Hepatocyte (in vitro differentiated cells): ENCODE measurements at regions not wholly inside any gene's neighbourhood (a gene's known extent, or its start where the extent isn't known, plus 50 kb on each side); places are given as distances from the start of the nearest gene placed in this dataset.

Source experiments
- CTCF ChIP-seq: fragments of 200-600 bp; sonication (generic); IDR thresholded peaks from 2 replicates; pipeline ENCODE4 v1.5.1; 2016; ENCODE audit warnings: antibody characterized with exemption, mild to moderate bottlenecking; ENCODE audit not compliant: poor library complexity
- EZH2 ChIP-seq: fragments of 200-600 bp; sonication (generic); IDR thresholded peaks from 2 replicates; pipeline ENCODE4 v1.6.1; 2016; ENCODE audit warnings: antibody characterized with exemption, mild to moderate bottlenecking, borderline replicate concordance
- EZH2phosphoT487 ChIP-seq: fragments of 200-600 bp; sonication (generic); IDR thresholded peaks from one replicate; pipeline ENCODE4 v1.6.1; 2018; ENCODE audit warnings: antibody characterized with exemption, mild to moderate bottlenecking, low read depth, moderate library complexity; ENCODE audit not compliant: unreplicated experiment, severe bottlenecking

- TF ChIP-seq CTCF (no peak), EZH2 (no peak), EZH2phosphoT487 (no peak)
Measured at GRCh38 chr2:145138626-145139025, 618.7 kb upstream of the ZEB2 start.
